SHP77 treated with DMSO at 0.1 percent for 48 hours (cell line): ENCODE measurements at regions not wholly inside any gene's neighbourhood (a gene's known extent, or its start where the extent isn't known, plus 50 kb on each side); places are given as distances from the start of the nearest gene placed in this dataset.
A peak's percentile ranks its signal among the peaks of the same experiment; 100 is the strongest.

Experiments
- DNase-seq: peaks from one replicate; lab custom pipeline; 2025; lab: John Stamatoyannopoulos, UW

DNA sequence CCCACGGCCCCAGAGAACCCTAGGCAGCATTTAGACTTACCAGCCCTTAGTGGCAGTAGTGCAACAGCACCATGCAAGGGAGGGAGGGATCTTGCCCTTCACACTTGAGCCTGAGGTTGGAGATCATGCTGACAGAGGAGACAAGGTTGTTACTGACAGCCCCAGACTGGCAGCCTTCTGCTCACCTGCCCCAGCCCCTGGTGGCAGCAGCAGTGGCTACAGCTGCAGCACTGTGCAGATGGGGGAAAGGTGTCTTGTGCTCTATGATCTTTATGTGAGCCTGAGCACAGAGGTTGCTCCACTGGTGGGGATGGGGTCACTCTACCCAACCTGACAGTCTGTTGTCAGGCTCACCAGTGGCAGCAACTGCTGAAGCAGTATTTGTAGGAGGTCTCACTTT, 501.2 kb upstream of the LRRTM4 start:
- DNase-seq = no peak

DNA sequence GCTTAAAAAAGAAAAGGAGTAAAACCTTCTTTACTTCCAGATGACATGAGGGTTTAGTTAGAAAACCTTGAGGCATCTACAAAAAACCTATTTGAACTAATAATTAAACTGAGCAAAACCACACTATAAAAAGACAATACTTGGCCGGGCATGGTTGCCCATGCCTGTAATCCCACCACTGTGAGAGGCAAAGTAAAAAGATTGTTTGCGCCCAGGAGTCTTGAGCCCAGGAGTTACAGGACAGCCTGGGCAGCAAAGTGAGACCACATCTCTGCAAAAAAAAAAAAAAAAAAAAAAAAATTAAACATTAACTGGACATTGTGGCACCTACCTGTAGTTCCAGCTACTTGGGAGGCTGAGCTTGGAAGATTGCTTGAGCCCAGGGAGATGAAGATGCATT, 502.8 kb upstream of the LRRTM4 start:
- no peak for DNase-seq

DNA sequence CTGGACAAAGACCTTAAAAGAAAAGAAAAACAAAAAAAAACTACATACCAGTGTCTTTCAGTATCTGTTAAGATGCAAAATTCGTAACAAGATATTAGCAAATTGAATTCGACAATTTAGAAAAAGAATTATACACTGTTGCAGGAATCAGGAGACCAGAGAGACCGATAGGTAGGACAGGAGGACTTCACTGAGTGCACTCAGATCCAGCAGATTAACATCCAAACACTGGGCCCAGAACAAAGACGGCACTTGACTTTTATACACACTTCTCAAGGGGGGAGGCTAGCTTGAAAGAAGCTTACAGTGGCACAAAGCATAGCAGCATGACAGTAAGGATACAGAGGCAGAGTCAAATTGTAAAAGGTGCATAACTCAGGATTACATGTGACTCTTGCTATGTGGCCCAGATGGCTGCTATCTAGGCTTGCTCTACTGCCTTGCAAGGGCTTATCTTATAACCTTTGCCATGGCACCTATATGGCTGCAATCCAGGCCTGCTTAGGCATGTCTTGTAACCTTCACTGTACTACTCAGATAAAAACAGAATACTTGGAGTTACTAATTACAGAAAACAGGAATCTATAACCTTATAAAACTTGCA, 507.3 kb upstream of the LRRTM4 start:
- DNase-seq = no peak

DNA sequence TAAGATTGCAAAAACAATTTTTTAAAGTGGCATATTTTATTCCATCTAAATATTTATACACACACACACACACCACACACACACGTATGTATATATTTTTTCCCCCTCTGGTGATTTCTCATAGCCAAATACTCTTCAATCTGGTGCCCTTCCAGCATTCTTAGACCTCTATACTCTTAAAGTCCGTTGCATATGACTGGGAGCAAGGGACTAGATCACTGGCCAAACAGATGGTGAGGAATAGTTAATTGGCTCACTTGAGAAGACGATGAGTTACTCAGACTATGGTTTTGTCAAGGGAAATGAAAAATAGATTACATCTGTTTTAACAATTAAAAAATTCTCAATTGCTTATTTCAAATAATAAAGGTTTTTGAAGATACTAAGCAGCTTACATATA, 512.5 kb upstream of the LRRTM4 start:
- no peak for DNase-seq

DNA sequence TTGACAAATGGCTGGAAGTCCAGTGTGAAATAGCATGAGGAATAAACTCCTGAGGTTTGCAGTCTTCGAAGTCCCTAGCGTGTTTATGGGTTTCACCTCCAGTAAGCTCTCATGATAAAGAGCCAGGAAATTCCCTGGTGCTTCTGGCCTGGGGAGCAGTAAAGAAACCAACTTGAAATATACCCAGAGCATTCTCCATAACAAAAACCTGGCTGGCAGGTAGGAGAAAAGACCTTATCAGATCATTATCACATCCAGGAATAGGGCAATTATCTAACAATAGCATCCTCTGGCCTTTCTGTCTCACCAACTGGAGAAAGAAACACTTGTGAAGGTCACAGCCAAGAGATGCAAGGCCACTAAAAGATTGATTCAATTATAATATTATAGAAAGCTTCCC, 513.6 kb upstream of the LRRTM4 start:
- no peak for DNase-seq

DNA sequence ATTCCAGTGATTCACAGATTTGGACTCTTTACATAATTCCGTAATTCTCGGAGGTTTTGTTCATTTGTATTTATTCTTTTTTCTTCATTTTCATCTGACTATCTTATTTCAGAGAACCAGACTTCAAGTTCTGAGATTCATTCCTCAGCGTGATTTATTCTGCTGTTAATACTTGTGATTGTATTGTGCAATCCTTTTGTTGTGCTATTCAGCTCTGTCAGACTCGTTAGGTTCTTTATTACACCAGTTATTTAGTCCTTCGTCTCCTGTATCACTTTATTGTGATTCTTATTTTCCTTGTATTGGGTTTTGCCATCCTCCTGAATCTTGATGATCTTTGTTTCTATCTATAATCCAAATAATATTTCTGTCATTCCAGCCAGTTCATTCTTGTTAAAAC, 529.3 kb upstream of the LRRTM4 start:
- DNase-seq = no peak

DNA sequence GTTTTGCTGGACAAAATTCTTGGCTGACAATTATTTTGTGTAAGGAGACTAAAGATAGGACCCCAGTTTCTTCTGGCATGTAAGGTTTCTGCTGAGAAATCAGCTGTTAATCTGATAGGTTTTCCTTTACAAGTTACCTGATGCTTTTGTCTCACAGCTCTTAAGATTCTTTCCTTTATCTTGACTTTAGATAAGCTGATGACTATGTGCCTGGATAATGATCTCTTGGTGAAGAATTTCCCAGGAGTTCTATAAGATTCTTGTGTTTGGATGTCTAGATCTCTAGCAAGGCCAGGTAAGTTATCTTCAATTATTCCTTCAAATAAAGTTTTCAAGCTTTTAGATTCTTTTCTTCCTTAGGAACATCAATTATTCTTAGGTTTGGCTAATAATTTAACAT, 534.8 kb upstream of the LRRTM4 start:
- DNase-seq = no peak

DNA sequence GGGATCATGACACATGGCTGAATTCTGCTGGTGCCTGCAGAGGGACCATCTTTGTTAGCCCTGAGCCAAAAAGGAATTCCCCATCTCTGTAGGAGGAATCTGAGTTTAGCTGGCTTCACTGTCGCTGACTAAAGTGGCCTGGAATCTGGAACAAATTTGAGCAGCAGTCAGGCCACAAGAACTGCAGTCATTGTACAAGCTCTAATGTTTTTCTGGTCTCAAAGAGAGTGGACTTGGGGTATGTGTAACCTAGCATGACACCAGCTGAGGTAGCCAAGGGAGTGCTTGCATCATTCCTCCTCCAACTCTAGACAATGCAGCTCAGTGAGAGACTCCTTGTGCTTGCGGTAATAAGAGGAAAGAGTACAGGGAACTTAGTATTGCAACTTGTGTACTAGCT, 539.1 kb upstream of the LRRTM4 start:
- DNase-seq = no peak

DNA sequence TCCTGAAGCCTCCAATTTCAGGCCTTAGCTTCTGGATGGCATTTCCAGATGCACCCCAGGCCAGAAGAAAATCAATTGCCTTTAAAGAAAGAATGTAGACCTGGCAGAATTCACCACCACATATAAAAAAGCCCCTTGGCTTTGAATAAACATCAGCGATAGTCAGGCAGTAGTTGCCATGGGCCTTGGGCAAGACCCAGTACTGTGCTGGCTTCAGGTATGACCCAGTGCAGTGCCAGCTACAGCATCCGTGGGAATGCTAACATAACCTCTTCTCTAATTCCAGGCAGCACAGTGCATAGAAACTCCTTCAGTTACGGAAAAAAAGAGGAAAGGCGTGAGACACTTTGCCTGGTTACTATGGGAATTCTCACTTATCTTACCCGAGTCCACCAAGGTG, 539.6 kb upstream of the LRRTM4 start:
- no peak for DNase-seq

DNA sequence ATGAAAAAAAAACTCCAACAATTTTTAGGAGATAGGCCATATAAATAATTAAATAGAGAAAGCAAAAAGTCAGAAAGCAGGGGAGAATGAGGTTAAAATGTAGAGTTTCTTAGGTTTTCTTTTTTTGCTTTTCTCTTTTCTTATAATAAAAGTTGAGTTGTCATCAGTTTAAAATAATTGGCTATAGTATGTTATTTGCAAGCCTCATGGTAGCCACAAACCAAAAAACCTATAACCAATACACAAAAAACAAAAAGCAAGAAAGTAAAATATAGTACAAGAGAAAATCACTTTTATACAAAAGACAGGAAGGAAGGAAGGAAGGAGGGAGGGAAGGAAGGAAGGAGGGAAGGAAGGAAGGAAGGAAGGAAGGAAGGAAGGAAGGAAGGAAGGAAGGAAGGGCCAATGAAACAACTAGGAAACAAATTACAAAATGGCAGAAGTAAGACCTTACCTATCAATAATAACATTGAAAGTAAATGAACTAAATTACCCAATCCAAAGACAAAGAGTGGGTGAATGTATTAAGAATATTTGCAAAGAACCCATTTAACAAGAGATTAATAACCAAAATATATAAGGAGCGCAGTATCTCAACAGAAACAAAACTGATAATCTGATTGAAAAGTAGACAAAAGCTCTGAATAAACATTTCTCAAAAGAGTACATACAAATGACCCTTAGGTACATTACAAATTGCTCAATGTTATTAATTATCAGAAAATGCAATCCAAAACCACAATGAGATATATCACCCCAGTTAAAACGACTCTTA, 541.3 kb upstream of the LRRTM4 start:
- no peak for DNase-seq

DNA sequence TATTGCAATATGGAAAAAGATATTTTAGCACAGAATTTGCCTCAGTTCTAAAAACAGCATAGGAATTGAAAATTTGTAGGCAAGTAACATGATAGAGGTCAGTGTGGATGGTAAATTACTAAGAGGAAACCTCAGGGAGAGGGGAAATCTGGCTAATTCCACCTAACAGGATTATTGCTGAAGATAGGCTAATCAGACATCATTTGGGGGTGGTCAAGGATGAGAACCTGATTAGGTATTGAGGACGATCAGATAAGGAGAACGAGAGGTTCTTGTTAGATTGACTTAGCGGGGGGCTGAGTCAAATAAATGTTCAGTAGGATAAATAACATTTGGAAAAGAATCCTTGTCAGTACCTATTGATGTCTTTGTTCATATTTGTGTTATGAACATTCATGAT, 543.2 kb upstream of the LRRTM4 start:
- no peak for DNase-seq

DNA sequence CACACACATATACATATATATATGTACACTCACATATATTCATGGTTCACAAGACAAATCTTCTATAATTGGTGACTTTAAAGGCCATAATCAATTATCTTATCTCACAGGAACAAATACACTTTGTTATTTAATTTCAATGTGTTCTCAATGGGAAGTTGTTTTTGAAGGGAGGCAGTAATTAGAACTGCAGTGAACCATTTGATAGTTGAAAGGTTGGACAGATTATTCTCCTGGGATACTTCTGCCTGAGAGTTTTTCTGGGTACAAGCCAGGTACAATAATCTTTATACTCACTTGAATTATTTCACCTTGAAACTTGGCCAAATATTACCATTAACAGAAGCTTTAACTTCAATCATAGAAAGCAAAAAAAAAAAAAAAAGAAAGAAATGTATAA, 546.6 kb upstream of the LRRTM4 start:
- no peak for DNase-seq

DNA sequence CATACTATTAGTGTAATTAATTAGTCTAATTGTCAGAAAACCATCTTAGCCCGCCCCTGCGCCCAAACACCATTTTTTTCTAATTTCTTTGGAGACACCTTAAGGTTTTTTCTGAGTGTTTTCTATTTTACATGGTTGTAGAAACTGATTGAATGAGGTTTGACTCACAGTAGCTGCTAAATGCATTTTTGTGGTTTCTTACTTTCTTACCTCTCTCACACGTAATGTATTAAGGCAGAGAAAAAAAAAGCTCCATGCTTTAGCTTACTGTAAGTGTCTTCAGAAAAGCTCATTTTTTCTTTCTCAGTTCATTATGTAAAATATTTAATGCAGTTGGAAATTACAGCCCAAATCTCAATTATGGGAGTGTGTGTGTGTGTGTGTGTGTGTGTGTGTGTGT, 548.5 kb upstream of the LRRTM4 start:
- no peak for DNase-seq

DNA sequence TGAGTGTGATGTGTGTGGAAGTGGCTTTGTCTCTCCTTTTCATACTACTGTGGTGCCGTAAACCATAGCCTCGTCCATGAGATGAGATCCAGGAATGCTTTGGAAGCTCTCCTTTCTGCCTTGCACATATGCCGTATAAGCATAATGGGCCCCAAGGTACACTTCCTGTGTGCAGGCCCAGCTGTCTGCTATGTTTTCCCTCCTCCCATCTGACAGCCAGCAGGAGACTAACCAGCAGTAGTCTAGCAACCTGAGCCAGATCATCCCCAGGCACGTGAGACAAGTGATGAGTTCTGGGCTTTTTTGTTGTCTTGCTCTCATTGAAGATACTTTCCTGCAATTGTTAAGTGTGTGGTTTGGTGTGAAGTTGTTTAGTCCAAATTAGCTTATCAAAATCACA, 555.5 kb upstream of the LRRTM4 start:
- peak; percentile 19 for DNase-seq

DNA sequence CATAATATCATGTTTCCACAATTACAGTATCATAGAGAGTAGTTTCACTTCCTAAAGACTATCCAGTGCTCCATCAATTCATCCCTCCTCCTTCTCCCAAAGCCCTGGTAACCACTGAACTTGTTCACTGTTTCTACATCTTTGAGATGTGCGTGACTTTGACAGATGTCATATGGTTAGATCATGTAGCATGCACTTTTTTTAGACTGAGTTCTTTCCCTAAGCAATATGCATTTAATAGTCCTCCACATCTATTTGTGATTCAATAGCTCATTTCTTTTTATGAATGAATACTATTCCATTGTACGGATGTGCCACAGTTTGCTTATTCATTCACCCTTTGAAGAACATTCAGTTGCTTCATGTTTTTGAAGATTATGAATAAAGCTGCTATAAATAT, 560.4 kb upstream of the LRRTM4 start:
- DNase-seq = no peak

DNA sequence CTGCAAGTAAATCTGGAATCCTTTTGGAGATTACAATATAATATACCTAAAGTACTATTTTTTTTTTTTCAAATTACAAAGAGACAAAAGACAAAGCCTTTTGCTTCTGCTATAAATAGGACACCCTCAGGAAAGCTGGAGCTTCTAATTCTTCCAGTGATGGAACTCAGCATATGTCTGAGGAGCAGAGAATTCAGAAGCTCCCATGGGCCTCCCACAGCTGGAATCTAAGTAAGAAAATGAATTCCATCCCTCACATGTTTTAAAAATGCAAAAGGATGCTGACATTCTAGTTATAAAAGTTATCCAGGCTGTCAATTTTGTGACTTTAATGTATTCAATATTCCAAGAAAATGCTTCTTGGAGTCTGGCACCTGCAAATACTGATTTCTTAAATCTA, 571.3 kb upstream of the LRRTM4 start:
- DNase-seq = no peak

DNA sequence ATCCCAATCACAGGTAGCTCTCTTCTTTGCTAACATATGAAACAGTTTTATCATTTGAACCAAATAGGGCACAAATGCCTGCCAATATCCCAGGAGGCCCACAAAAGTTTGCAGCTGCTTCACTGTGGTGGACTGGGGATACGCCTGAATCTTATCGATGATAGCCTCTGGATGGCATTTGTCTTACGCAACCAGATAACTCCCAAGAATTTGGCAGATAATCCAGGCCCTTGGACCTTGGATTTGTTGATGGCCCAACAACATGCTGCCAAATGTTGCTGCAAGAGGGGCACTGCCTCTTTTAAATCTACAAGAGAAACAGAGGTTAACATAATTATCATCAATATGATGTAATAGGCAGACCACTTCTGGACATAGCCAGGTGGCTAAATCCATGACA, 587.1 kb upstream of the LRRTM4 start:
- DNase-seq = no peak

DNA sequence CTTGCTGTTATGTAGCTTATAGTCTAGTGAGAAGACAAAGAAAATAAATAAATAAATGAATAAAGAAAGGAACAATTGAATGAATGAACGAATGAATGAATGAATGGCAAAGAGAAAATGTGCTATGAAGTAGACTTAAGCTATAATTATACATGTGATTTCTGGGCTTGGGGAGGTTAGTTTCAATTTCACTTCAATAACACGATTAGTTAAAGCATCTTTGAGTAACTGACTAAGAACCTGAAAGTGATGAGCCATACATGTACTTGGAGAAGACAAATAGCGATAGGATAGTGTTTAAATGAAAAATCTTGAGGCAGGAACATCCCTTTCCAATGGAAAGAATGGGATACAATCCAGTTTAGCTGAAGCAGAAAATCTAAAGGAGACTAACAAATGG, 593.1 kb upstream of the LRRTM4 start:
- no peak for DNase-seq

DNA sequence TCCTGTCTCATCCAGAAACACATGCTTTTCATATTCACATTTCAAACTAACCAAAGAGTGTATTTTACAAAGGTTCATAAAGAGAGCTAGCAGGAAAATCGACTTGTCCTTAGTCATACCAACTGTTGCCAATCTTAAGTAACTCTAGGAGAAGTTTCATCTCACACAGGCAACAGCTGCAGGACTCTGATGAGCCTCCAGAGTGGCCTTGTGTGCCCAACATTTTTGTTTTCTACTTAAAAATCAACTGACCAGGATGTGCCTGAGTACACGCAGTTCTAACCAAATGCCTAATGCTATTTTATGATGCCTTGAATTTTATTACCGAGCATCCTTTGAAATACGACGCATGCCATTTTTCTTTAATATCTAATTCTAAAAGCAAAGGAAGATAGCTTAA, 595.9 kb upstream of the LRRTM4 start:
- DNase-seq = no peak

DNA sequence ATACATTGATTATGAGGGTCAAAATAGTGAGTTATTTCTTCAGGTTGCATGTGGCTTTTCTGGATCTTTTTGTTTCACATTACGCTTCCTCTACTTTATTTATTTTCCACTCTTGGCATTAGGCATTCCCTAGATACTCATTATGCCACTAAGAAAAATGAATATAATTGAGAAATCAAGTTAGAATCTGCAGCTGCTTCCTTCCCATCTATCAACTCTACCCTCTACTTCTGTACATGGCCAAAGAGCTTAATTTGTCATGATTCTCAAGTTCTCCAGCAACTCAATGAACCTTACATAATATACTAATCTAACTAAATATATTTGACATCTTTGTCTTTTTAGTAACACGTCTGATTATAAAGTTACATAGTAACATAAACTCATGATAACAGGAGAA, 598.1 kb upstream of the LRRTM4 start:
- DNase-seq = no peak

DNA sequence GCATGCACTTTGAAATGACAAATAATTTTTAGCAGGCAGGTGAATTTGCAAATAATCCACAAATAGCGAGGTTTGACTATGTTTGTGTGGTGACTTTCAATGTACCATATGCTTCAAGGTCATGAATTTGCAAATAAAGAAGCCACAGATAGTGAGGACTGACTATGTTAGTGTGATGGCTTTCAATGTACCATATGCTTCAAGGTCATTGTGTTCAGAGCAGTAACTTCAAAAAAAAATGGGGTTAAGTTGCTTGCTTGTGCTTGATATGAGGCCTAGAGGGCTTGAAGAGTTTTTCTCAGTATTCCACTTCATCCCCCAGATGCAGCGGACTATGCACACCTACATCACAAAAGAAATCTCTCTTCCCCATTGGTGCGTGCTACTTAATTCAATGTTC, 602.9 kb upstream of the LRRTM4 start:
- DNase-seq = no peak

DNA sequence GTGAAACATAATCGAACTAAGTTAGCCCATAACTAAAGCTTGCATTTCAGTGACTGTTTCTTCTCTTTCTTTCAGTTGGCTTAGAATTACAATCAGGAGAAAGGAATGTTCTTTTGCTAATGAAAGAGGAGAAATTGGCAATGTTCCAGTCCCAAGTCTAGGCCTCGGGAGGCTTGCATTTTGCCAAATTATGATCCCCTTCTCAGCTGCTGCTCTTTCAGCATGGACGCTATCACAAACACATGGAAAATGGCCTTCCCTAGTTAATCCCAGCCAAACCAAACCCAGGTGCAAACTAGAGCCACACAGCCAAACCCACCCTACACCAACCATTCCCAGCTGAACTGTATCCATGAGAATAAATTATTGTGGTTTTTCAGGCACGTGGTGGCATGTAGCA, 605.2 kb upstream of the LRRTM4 start:
- peak; percentile 21 for DNase-seq

DNA sequence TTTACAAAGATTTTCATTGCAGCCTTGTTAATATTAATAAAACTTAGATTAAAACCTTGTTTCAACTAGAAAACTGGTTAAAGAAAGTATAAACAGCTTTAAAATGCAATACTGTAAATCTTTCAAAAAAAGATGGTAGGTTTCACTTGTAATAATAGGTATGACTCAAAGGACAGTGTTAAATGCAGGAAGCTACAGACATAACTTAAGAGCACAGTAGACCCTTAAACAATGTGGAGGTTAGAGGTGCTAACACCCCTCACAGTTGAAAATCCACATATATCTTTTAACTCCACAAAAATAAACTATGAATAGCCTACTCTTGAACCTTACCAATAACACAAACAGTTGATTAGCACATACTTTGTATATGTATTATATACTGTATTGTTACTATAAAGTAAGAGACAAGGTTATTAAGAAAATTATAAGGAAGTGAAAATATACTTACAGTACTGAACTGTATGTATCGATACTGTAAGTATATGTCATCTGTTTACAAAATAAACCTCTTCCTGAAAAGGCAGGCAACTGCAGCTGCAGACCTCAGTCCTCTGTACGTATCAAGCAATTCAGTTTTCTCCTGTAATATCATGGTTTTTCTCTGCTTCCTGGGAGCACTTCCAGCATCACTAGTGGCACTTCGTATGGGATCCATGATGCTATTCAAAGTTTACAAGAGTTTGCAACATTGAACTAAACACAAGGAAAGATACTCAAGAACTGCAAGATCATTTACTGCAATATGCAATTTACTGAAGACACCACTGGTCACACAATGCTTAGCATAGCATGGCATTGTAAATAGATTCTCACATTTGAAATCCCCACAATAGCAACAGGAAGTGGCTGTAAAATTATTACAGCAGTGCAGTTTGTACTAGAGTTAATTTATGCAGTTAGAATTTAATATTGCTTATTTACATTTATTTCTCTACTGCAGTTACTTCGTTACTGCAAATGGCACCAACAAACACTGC, 610.5 kb upstream of the LRRTM4 start:
- no peak for DNase-seq
